ENCODE measurements at regions not wholly inside any gene's neighbourhood (a gene's known extent, or its start where the extent isn't known, plus 50 kb on each side); places are given as distances from the start of the nearest gene placed in this dataset.

- Histone ChIP-seq H3K27me3 (replicated peaks; ENCODE audit: insufficient read depth) (no peaks in the 10 kb centered on the region), H3K27ac (no peak overlapping the region), H3K9me3 (no peaks in the 10 kb centered on the region), H3K4me1 (ENCODE audit: control insufficient read depth in 1 of 2, low read depth in 2 of 2) (no peaks in the 10 kb centered on the region), H3K36me3 (no peaks in the 10 kb centered on the region), H3K4me3 (no peak overlapping the region)
- no peak for TF ChIP-seq CTCF (IDR thresholded peaks at IDR 0.05)
- ATAC-seq (ENCODE audit: insufficient number of reproducible peaks, low FRiP score, low read depth) = no peak
- DNase-seq (ENCODE audit: low spot score) = no peak
Measured at GRCh38 chr1:36570006-36570405, 87.3 kb upstream of the CSF3R start.

DNA sequence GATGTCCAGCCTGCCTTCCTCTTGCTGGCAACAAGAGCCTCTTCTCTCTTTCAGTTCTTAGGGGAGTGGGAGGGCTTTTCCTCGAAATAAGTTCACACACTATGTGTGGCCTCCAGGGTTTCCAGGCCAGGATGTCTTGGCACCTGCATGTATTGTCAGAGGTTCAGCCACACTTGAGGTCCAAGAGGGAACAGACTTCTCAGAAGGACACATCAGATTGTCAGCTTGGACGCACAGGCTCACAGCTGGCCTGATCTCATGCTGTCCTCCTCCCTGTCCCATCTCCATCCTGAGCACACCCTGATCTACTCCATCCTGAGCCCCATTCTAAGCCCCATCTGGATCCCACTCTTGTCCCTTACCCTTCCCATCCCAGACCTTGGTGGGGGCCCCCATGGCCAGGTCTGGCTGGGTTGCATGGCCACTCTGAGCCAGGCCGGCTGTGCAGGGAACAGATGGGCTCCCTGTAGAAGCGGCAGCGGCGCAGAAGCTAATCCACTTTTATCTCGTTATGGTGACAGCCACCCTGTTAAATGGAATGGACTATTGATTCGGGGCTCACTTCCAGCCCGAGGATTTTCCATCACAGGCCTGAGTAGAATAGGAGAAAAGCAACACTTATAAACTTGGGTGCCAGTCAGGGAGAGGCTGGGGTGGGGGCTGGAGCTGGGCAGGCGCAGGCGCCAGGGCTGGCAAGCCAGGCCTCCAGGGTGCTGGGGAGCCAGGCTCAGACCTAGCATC lies 85.1 kb upstream of the CSF3R start:
- Histone ChIP-seq H3K27ac (no peak overlapping the region), H3K4me1 (ENCODE audit: control insufficient read depth in 1 of 2, low read depth in 2 of 2) (no peaks in the 10 kb centered on the region), H3K27me3 (replicated peaks; ENCODE audit: insufficient read depth) (no peaks in the 10 kb centered on the region), H3K36me3 (no peaks in the 10 kb centered on the region), H3K4me3 (no peak overlapping the region), H3K9me3 (no peaks in the 10 kb centered on the region)
- DNase-seq (ENCODE audit: low spot score) = no peak
- no peak for ATAC-seq (ENCODE audit: insufficient number of reproducible peaks, low FRiP score, low read depth)
- TF ChIP-seq CTCF (IDR thresholded peaks at IDR 0.05) = no peak

DNA sequence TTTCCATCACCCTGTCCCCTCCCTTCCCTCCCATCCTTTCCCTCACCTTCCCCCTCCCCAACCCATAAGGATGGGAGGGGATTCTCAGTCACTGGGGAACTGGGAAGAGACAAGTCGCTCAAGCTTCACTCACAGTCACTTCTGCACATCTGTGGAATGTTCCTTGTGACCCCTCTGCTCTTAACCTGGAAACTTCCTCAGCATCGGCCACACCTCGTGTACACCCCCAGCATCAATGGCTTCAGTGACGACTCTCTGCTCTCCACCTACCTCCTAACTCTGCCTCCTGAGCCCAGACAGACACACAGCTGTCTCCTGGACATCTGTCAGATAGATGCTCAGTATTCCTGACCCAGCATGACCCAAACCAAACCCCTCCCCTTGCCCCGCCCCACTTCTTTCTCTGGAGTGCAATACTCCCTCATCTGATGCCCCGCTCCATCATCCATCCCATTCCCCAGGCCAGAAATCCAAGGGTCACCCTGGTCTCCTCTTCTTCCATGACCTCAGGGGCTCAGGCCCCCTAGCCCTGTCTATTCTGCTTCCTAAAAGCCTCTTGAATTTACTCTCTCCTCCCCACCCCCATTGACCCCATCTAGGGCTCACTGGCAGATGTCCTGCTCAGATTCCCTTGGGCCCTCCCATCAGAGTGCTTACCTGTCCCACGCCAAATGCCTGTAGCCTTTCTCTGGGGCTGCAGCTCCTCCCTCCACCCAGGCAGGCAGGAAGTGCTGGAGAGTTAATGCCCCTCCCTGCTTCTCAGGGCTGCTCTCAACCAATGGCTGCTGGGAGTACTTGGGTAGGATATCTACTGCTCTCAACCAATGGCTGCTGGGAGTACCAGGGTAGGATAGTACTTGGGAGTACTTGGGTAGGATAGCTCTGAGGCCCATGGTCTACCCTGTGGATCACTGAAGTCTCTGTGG lies 83.1 kb upstream of the CSF3R start:
- DNase-seq (ENCODE audit: low spot score) = no peak
- TF ChIP-seq CTCF (IDR thresholded peaks at IDR 0.05) = no peak
- Histone ChIP-seq H3K27me3 (replicated peaks; ENCODE audit: insufficient read depth) (no peaks in the 10 kb centered on the region), H3K9me3 (no peaks in the 10 kb centered on the region), H3K4me3 (no peak overlapping the region), H3K27ac (no peak overlapping the region), H3K36me3 (no peaks in the 10 kb centered on the region), H3K4me1 (ENCODE audit: control insufficient read depth in 1 of 2, low read depth in 2 of 2) (no peaks in the 10 kb centered on the region)
- ATAC-seq (ENCODE audit: insufficient number of reproducible peaks, low FRiP score, low read depth) = no peak

- H3K9me3 ChIP-seq = no peaks in the 10 kb centered on the region
- no peak for ATAC-seq (ENCODE audit: insufficient number of reproducible peaks, low FRiP score, low read depth)
- H3K27me3 ChIP-seq (replicated peaks; ENCODE audit: insufficient read depth) = no peaks in the 10 kb centered on the region
- no peaks in the 10 kb centered on the region for H3K4me1 ChIP-seq (ENCODE audit: control insufficient read depth in 1 of 2, low read depth in 2 of 2)
- H3K4me3 ChIP-seq = no peak overlapping the region
- DNase-seq (ENCODE audit: low spot score) = no peak
- H3K27ac ChIP-seq = no peak overlapping the region
- TF ChIP-seq CTCF (IDR thresholded peaks at IDR 0.05) = no peak
- H3K36me3 ChIP-seq = no peaks in the 10 kb centered on the region
Measured at GRCh38 chr1:36562181-36562685, 79.5 kb upstream of the CSF3R start.

GRCh38 chr1:36561361-36561724 lies 78.6 kb upstream of the CSF3R start:
- ATAC-seq (ENCODE audit: insufficient number of reproducible peaks, low FRiP score, low read depth) (no peak), DNase-seq (ENCODE audit: low spot score) (no peak)
- Histone ChIP-seq H3K4me1 (ENCODE audit: control insufficient read depth in 1 of 2, low read depth in 2 of 2) (no peaks in the 10 kb centered on the region), H3K27me3 (replicated peaks; ENCODE audit: insufficient read depth) (no peaks in the 10 kb centered on the region), H3K9me3 (no peaks in the 10 kb centered on the region), H3K27ac (no peak overlapping the region), H3K4me3 (no peak overlapping the region), H3K36me3 (no peaks in the 10 kb centered on the region)
- TF ChIP-seq CTCF (IDR thresholded peaks at IDR 0.05) = no peak

Data from thoracic aorta (tissue), 2 donors.